ENCODE measurements at regions not wholly inside any gene's neighbourhood (a gene's known extent, or its start where the extent isn't known, plus 50 kb on each side); places are given as distances from the start of the nearest gene placed in this dataset.

- DNase-seq, result no peak
- H3K36me3 ChIP-seq (replicated peaks in 1 of 2; ENCODE audit: control extremely low read depth in 1 of 2, control insufficient read depth in 1 of 2, extremely low read depth in 1 of 2, insufficient read depth in 2 of 2, low read length in 1 of 2), result no peaks in the 10 kb centered on the region
These were observed 87.2 kb upstream of the RGS17 start for GRCh38 chr6:153218184-153218792.

GRCh38 chr6:153216789-153217188, 85.7 kb upstream of the RGS17 start:
- H3K4me1 Mint-ChIP-seq, result no peaks in the 10 kb centered on the region
- Histone ChIP-seq H3K9ac (ENCODE audit: low read length) (no peak overlapping the region), H3K9me3 (ENCODE audit: control extremely low read depth in 1 of 3, control insufficient read depth in 2 of 3, insufficient read depth in 1 of 3, low read length in 2 of 3) (no peaks in the 10 kb centered on the region), H2AFZ (ENCODE audit: insufficient read depth, low read depth, low read length, poor library complexity, severe bottlenecking) (no peak overlapping the region), H3K4me1 (ENCODE audit: control insufficient read depth in 2 of 2, insufficient read depth in 2 of 2, low read length in 2 of 2) (no peaks in the 10 kb centered on the region), H4K20me1 (ENCODE audit: control insufficient read depth, insufficient read depth, low read length, poor library complexity, severe bottlenecking) (no peaks in the 10 kb centered on the region), H3K4me2 (replicated peaks; ENCODE audit: low read depth, low read length, poor library complexity, severe bottlenecking) (no peak overlapping the region), H3K36me3 (replicated peaks in 1 of 2; ENCODE audit: control extremely low read depth in 1 of 2, control insufficient read depth in 1 of 2, extremely low read depth in 1 of 2, insufficient read depth in 2 of 2, low read length in 1 of 2) (no peaks in the 10 kb centered on the region), H3K4me3 (ENCODE audit: control extremely low read depth in 1 of 5, extremely low read depth in 1 of 5, insufficient read depth in 1 of 5, low read depth in 2 of 5, low read length in 4 of 5) (no peak overlapping the region), H3K79me2 (ENCODE audit: control insufficient read depth, insufficient read depth, low read length) (no peaks in the 10 kb centered on the region), H3K27me3 (replicated peaks in 1 of 4; ENCODE audit: control extremely low read depth in 1 of 4, control insufficient read depth in 3 of 4, insufficient read depth in 4 of 4, low read length in 3 of 4) (no peaks in the 10 kb centered on the region), H3K27ac (ENCODE audit: low read length in 2 of 2) (no peak overlapping the region)
- no peak overlapping the region for H3K4me3 Mint-ChIP-seq
- POLR2A ChIA-PET, result no interaction called here
- H3K27me3 Mint-ChIP-seq, result no peaks in the 10 kb centered on the region
- H3K9me3 Mint-ChIP-seq (ENCODE audit: insufficient read depth), result no peaks in the 10 kb centered on the region
- no peak overlapping the region for H3K27ac Mint-ChIP-seq
- TF ChIP-seq CTCF (IDR thresholded peaks at IDR 0.05), result no peak
- TF ChIP-seq EZH2 (IDR thresholded peaks at IDR 0.05; ENCODE audit: borderline replicate concordance, insufficient read depth, low read depth, low read length, poor library complexity, severe bottlenecking), result no peak
- ATAC-seq (ENCODE audit: low read depth) (no peak), DNase-seq (no peak)
- no CpG with 5 or more reads among the region's 2 CpGs for WGBS (ENCODE audit: insufficient coverage)
- CTCF ChIA-PET, result no interaction called here
- intact Hi-C loops (cut with micrococcal nuclease), result no loop called here

More at GRCh38 chr6:153218184-153218792, 87.2 kb upstream of the RGS17 start:
- Histone ChIP-seq H2AFZ (ENCODE audit: insufficient read depth, low read depth, low read length, poor library complexity, severe bottlenecking) (no peak overlapping the region), H3K27me3 (replicated peaks in 1 of 4; ENCODE audit: control extremely low read depth in 1 of 4, control insufficient read depth in 3 of 4, insufficient read depth in 4 of 4, low read length in 3 of 4) (no peaks in the 10 kb centered on the region), H3K4me2 (replicated peaks; ENCODE audit: low read depth, low read length, poor library complexity, severe bottlenecking) (no peak overlapping the region), H3K27ac (ENCODE audit: low read length in 2 of 2) (no peak overlapping the region), H3K79me2 (ENCODE audit: control insufficient read depth, insufficient read depth, low read length) (no peaks in the 10 kb centered on the region), H4K20me1 (ENCODE audit: control insufficient read depth, insufficient read depth, low read length, poor library complexity, severe bottlenecking) (no peaks in the 10 kb centered on the region), H3K9me3 (ENCODE audit: control extremely low read depth in 1 of 3, control insufficient read depth in 2 of 3, insufficient read depth in 1 of 3, low read length in 2 of 3) (no peaks in the 10 kb centered on the region), H3K4me1 (ENCODE audit: control insufficient read depth in 2 of 2, insufficient read depth in 2 of 2, low read length in 2 of 2) (no peaks in the 10 kb centered on the region), H3K9ac (ENCODE audit: low read length) (no peak overlapping the region), H3K4me3 (ENCODE audit: control extremely low read depth in 1 of 5, extremely low read depth in 1 of 5, insufficient read depth in 1 of 5, low read depth in 2 of 5, low read length in 4 of 5) (no peak overlapping the region)
- TF ChIP-seq EZH2 (IDR thresholded peaks at IDR 0.05; ENCODE audit: borderline replicate concordance, insufficient read depth, low read depth, low read length, poor library complexity, severe bottlenecking) (no peak), CTCF (IDR thresholded peaks at IDR 0.05) (no peak)
- ChIA-PET POLR2A (no interaction called here), CTCF (no interaction called here)
- ATAC-seq (ENCODE audit: low read depth), result no peak
- Mint-ChIP-seq H3K4me3 (no peak overlapping the region), H3K27ac (no peak overlapping the region), H3K9me3 (ENCODE audit: insufficient read depth) (no peaks in the 10 kb centered on the region), H3K4me1 (no peaks in the 10 kb centered on the region), H3K27me3 (no peaks in the 10 kb centered on the region)
- no CpG with 5 or more reads among the region's 3 CpGs for whole genome bisulfite sequencing (ENCODE audit: insufficient coverage)
- intact Hi-C loops (cut with micrococcal nuclease), result no loop called here
